Liver (tissue), 8 donors: ENCODE measurements at regions not wholly inside any gene's neighbourhood (a gene's known extent, or its start where the extent isn't known, plus 50 kb on each side); places are given as distances from the start of the nearest gene placed in this dataset.

Source experiments
- DNase-seq: peaks from one replicate; pipeline ENCODE4 v3.0.0-alpha.2; 2017; ENCODE audit warnings: low spot score
- H3K27ac ChIP-seq, 2 donors: one replicate each; pipeline ENCODE4 v1.7.0; 2013; ENCODE audit warnings: inconsistent platforms in 2 of 2, low read length in 2 of 2, control low read depth in 1 of 2, low read depth in 1 of 2, mild to moderate bottlenecking in 1 of 2
- H3K27me3 ChIP-seq, 4 donors: one replicate each; pipeline versions ENCODE4 v1.6.1 to v1.7.0; 2013; ENCODE audit warnings: low read length in 3 of 4, inconsistent platforms in 1 of 4, mild to moderate bottlenecking in 1 of 4, moderate library complexity in 1 of 4; ENCODE audit not compliant: control insufficient read depth in 4 of 4, insufficient read depth in 4 of 4
- H3K36me3 ChIP-seq, 4 donors: one replicate each; pipeline versions ENCODE4 v1.6.1 to v1.7.0; 2013; ENCODE audit warnings: low read length in 3 of 4, mild to moderate bottlenecking in 3 of 4, low read depth in 1 of 4, moderate library complexity in 1 of 4; ENCODE audit not compliant: control insufficient read depth in 4 of 4, insufficient read depth in 3 of 4
- H3K4me1 ChIP-seq, 4 donors: one replicate each; pipeline versions ENCODE4 v1.6.1 to v1.7.0; 2013; ENCODE audit warnings: low read length in 3 of 4, mild to moderate bottlenecking in 3 of 4, moderate library complexity in 1 of 4; ENCODE audit not compliant: control insufficient read depth in 4 of 4, insufficient read depth in 4 of 4
- H3K4me3 ChIP-seq, 3 donors: one replicate each; pipeline versions ENCODE4 v1.6.1 to v1.7.0; 2013; ENCODE audit warnings: low read length in 3 of 3, control low read depth in 1 of 3, low read depth in 1 of 3, mild to moderate bottlenecking in 1 of 3
- H3K9ac ChIP-seq, 2 donors: one replicate each; pipeline ENCODE4 v1.7.0; 2013; ENCODE audit warnings: low read length in 2 of 2, mild to moderate bottlenecking in 2 of 2, moderate library complexity in 2 of 2, control low read depth in 1 of 2, low read depth in 1 of 2
- H3K9me3 ChIP-seq, 4 donors: one replicate each; pipeline versions ENCODE4 v1.6.1 to v1.7.0; 2013; ENCODE audit warnings: low read length in 3 of 4; ENCODE audit not compliant: control insufficient read depth in 4 of 4
- ATF3 ChIP-seq: IDR thresholded peaks from 2 replicates; pipeline ENCODE4 v1.6.1; 2016; ENCODE audit warnings: antibody characterized with exemption
- CTCF ChIP-seq: fragments of 150-350 bp; IDR thresholded peaks from 2 replicates; pipeline ENCODE4 v1.5.1; 2017; ENCODE audit warnings: improper control_type of control experiment, low read depth, low read length; ENCODE audit not compliant: missing input control
- EGR1 ChIP-seq, 2 donors: IDR thresholded peaks; 2 replicates each; pipeline ENCODE4 v1.6.1; 2016 to 2018; ENCODE audit warnings: antibody characterized with exemption in 2 of 2, low read depth in 2 of 2
- FOXA1 ChIP-seq: IDR thresholded peaks from 2 replicates; pipeline ENCODE4 v1.6.1; 2016; ENCODE audit warnings: antibody characterized with exemption
- FOXA2 ChIP-seq: IDR thresholded peaks from 2 replicates; pipeline ENCODE4 v1.6.1; 2016; ENCODE audit warnings: antibody characterized with exemption
- GABPA ChIP-seq, 2 donors: IDR thresholded peaks in 1 of 2; conservative IDR thresholded peaks in 1 of 2; 2 replicates each; pipeline ENCODE4 v1.6.1; 2016; ENCODE audit warnings: antibody characterized with exemption in 2 of 2, mild to moderate bottlenecking in 1 of 2, moderate library complexity in 1 of 2
- HNF4A ChIP-seq, 2 donors: conservative IDR thresholded peaks; 2 replicates each; pipeline ENCODE4 v1.6.1; 2016; ENCODE audit warnings: antibody characterized with exemption in 2 of 2, mild to moderate bottlenecking in 2 of 2
- HNF4G ChIP-seq: IDR thresholded peaks from 2 replicates; pipeline ENCODE4 v1.6.1; 2016; ENCODE audit warnings: antibody characterized with exemption
- JUND ChIP-seq, 2 donors: IDR thresholded peaks; 2 replicates each; pipeline ENCODE4 v1.6.1; 2016; ENCODE audit warnings: antibody characterized with exemption in 2 of 2
- MAX ChIP-seq: IDR thresholded peaks from 2 replicates; pipeline ENCODE4 v1.6.1; 2016; ENCODE audit warnings: antibody characterized with exemption
- NR2F2 ChIP-seq: IDR thresholded peaks from 2 replicates; pipeline ENCODE4 v1.6.1; 2016; ENCODE audit warnings: antibody characterized with exemption
- RAD21 ChIP-seq, 2 donors: IDR thresholded peaks; 2 replicates each; pipeline ENCODE4 v1.6.1; 2016; ENCODE audit warnings: antibody characterized with exemption in 2 of 2, mild to moderate bottlenecking in 2 of 2
- REST ChIP-seq: IDR thresholded peaks from 2 replicates; pipeline ENCODE4 v1.6.1; 2016; ENCODE audit warnings: antibody characterized with exemption, mild to moderate bottlenecking
- RXRA ChIP-seq, 2 donors: IDR thresholded peaks; 2 replicates each; pipeline ENCODE4 v1.6.1; 2017 to 2018; ENCODE audit warnings: antibody characterized with exemption in 2 of 2, mild to moderate bottlenecking in 1 of 2
- SP1 ChIP-seq: IDR thresholded peaks from 2 replicates; pipeline ENCODE4 v1.6.1; 2018; ENCODE audit warnings: antibody characterized with exemption, mild to moderate bottlenecking
- TAF1 ChIP-seq: conservative IDR thresholded peaks from 2 replicates; pipeline ENCODE4 v1.6.1; 2016; ENCODE audit warnings: antibody characterized with exemption, mild to moderate bottlenecking
- YY1 ChIP-seq: IDR thresholded peaks from 2 replicates; pipeline ENCODE4 v1.6.1; 2016; ENCODE audit warnings: antibody characterized with exemption, mild to moderate bottlenecking
- ZBTB33 ChIP-seq: IDR thresholded peaks from 2 replicates; pipeline ENCODE4 v1.6.1; 2016; ENCODE audit warnings: antibody characterized with exemption
- WGBS: extraction: QIAGEN DNeasy Blood & Tissue Kit; methylation state at CpG from one replicate; pipeline ENCODE4 v1.1.7; 2013; 5-methylcytosine and 5-hydroxymethylcytosine counted together
- donor health status: healthy.
- donor health status: healthy.
- donor health status: healthy.
- donor health status: healthy.
- donor health status: healthy.

GRCh38 chr1:208347191-208347590, 103.0 kb upstream of the PLXNA2 start:
- TF ChIP-seq TAF1 (no peak), EGR1 (IDR thresholded peaks at IDR 0.05; ENCODE audit: low read depth in 2 of 2) (no peak), SP1 (no peak), RAD21 (IDR thresholded peaks at IDR 0.05) (no peak), JUND (IDR thresholded peaks at IDR 0.05) (no peak), HNF4G (no peak), HNF4A (conservative IDR thresholded peaks at IDR 0.05) (no peak), RXRA (IDR thresholded peaks at IDR 0.05) (no peak), FOXA2 (no peak), FOXA1 (no peak), GABPA (IDR thresholded peaks at IDR 0.05 in 1 of 2, conservative IDR thresholded peaks at IDR 0.05 in 1 of 2) (no peak), YY1 (no peak), REST (no peak), ATF3 (no peak), ZBTB33 (no peak), CTCF (no peak), MAX (no peak), NR2F2 (no peak)
- H3K4me1 ChIP-seq, result no peaks in the 10 kb centered on the region
- no peak for DNase-seq
- no peak overlapping the region for H3K27ac ChIP-seq
- no peaks in the 10 kb centered on the region for H3K36me3 ChIP-seq
- no peak overlapping the region for H3K4me3 ChIP-seq
- H3K9me3 ChIP-seq, result no peaks in the 10 kb centered on the region
- H3K27me3 ChIP-seq, result no peaks in the 10 kb centered on the region
- 80% methylated on average over 5 of the region's 5 CpGs for WGBS
- H3K9ac ChIP-seq, result no peak overlapping the region
